Neuronal stem cell (in vitro differentiated cells): ENCODE measurements at regions not wholly inside any gene's neighbourhood (a gene's known extent, or its start where the extent isn't known, plus 50 kb on each side); places are given as distances from the start of the nearest gene placed in this dataset.

ENCODE experiments used
- DNase-seq: peaks from one replicate; pipeline ENCODE4 v3.0.0-alpha.2; 2013; ENCODE audit warnings: low spot score
- H2AFZ ChIP-seq: one replicate; pipeline ENCODE4 v1.6.1; 2013; ENCODE audit warnings: mild to moderate bottlenecking, low read length, inconsistent platforms
- H2AK5ac ChIP-seq: 2 replicates; pipeline ENCODE4 v1.6.1; 2013; ENCODE audit warnings: low read depth, mild to moderate bottlenecking, inconsistent platforms, low read length, moderate library complexity, mixed read lengths
- H2BK120ac ChIP-seq: 2 replicates; pipeline ENCODE4 v1.6.1; 2013; ENCODE audit warnings: low read depth, mild to moderate bottlenecking, inconsistent platforms, low read length, moderate library complexity, mixed read lengths
- H2BK12ac ChIP-seq: one replicate; pipeline ENCODE4 v1.6.1; 2013; ENCODE audit warnings: low read length, inconsistent platforms
- H2BK15ac ChIP-seq: 2 replicates; pipeline ENCODE4 v1.6.1; 2013; ENCODE audit warnings: mild to moderate bottlenecking, low read length, inconsistent platforms, mixed read lengths
- H2BK5ac ChIP-seq: one replicate; pipeline ENCODE4 v1.6.1; 2013; ENCODE audit warnings: inconsistent platforms, mild to moderate bottlenecking, low read length, moderate library complexity
- H3K14ac ChIP-seq: one replicate; pipeline ENCODE4 v1.6.1; 2013; ENCODE audit warnings: low read length, inconsistent platforms
- H3K18ac ChIP-seq: 2 replicates; pipeline ENCODE4 v1.6.1; 2013; ENCODE audit warnings: low read length, inconsistent platforms
- H3K23ac ChIP-seq: 2 replicates; pipeline ENCODE4 v1.6.1; 2013; ENCODE audit warnings: low read depth, mild to moderate bottlenecking, mixed read lengths, low read length, inconsistent platforms; ENCODE audit not compliant: poor library complexity
- H3K27ac ChIP-seq: replicated peaks from 3 replicates; pipeline ENCODE4 v1.5.1; 2013; ENCODE audit warnings: low read length, inconsistent platforms
- H3K27me3 ChIP-seq, 3 experiments: 2 replicates each; pipeline ENCODE4 v1.6.1; 2013; ENCODE audit warnings: low read length in 3 of 3, mild to moderate bottlenecking in 2 of 3, inconsistent platforms in 1 of 3, low read depth in 1 of 3, mixed read lengths in 1 of 3, moderate library complexity in 1 of 3; ENCODE audit not compliant: control insufficient read depth in 3 of 3, insufficient read depth in 3 of 3
- H3K36me3 ChIP-seq, 2 donors: replicated peaks in 1 of 2; 2 replicates each; pipeline ENCODE4 v1.6.1; 2013; ENCODE audit warnings: low read length in 2 of 2; ENCODE audit not compliant: control insufficient read depth in 2 of 2, insufficient read depth in 2 of 2
- H3K4ac ChIP-seq: 2 replicates; pipeline ENCODE4 v1.6.1; 2013; ENCODE audit warnings: inconsistent platforms, mild to moderate bottlenecking, low read length, moderate library complexity
- H3K4me1 ChIP-seq, 2 donors: 1 replicate in 1 of 2; 2 replicates in 1 of 2; pipeline ENCODE4 v1.6.1; 2013; ENCODE audit warnings: low read length in 2 of 2, low read depth in 1 of 2; ENCODE audit not compliant: control insufficient read depth in 2 of 2, insufficient read depth in 1 of 2
- H3K4me2 ChIP-seq: one replicate; pipeline ENCODE4 v1.6.1; 2013; ENCODE audit warnings: mild to moderate bottlenecking, low read length, inconsistent platforms; ENCODE audit not compliant: insufficient read depth, poor library complexity, severe bottlenecking
- H3K4me3 ChIP-seq, 2 donors: 2 replicates each; pipeline ENCODE4 v1.5.1; 2013; ENCODE audit warnings: low read length in 2 of 2, mild to moderate bottlenecking in 2 of 2, inconsistent platforms in 1 of 2, moderate library complexity in 1 of 2
- H3K79me1 ChIP-seq: one replicate; pipeline ENCODE4 v1.6.1; 2013; ENCODE audit warnings: low read depth, mild to moderate bottlenecking, inconsistent platforms, low read length, moderate library complexity
- H3K9ac ChIP-seq: one replicate; pipeline ENCODE4 v1.6.1; 2013; ENCODE audit warnings: mild to moderate bottlenecking, low read depth, low read length, inconsistent platforms; ENCODE audit not compliant: poor library complexity
- H3K9me3 ChIP-seq, 2 donors: replicated peaks in 1 of 2; 2 replicates each; pipeline versions ENCODE3 to v1.6.1; 2013; ENCODE audit warnings: low read length in 2 of 2, mild to moderate bottlenecking in 2 of 2, inconsistent platforms in 1 of 2, low read depth in 1 of 2, mixed read lengths in 1 of 2, moderate library complexity in 1 of 2; ENCODE audit not compliant: control insufficient read depth in 2 of 2, insufficient read depth in 1 of 2
- H4K8ac ChIP-seq: one replicate; pipeline ENCODE4 v1.6.1; 2013; ENCODE audit warnings: low read depth, mild to moderate bottlenecking, inconsistent platforms, low read length, moderate library complexity
- H4K91ac ChIP-seq: one replicate; pipeline ENCODE4 v1.6.1; 2013; ENCODE audit warnings: low read length, low read depth, mild to moderate bottlenecking, inconsistent platforms; ENCODE audit not compliant: poor library complexity
- WGBS, 2 donors: extraction: QIAGEN DNeasy Blood & Tissue Kit; methylation state at CpG; one replicate each; pipeline ENCODE4 v1.1.7; 2013; ENCODE audit warnings: missing lambda C conversion rate in 2 of 2, mixed read lengths in 1 of 2; ENCODE audit not compliant: insufficient read length in 2 of 2, insufficient replicate concordance in 1 of 2; ENCODE audit errors: extremely low coverage in 2 of 2; 5-methylcytosine and 5-hydroxymethylcytosine counted together

DNA sequence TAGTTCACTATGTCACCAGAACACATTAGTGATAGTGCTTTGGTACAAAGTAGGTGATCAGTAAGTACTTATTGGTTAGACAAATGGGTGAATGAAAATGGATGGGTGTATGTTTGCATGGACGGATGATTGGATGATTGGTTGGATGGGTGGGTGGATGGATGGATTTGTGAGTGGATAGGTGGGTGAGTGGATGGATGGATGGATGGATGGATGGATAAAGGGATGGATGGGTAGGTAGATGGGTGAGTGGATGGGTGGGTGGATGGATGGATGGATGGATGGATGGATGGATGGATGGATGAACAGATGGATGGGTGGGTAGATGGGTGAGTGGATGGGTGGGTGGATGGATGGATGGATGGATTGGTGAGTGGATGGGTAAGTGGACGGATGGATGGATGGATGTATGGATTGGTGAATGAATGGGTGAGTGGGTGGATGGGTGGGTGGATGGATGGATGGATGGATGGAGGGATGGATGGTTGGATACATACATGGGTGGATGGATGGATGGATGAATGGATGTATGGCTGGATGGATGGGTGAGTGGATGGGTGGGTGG, 225.3 kb upstream of the GSE1 start:
- H3K9me3 ChIP-seq: peaks cover 0 to 2% of the 10 kb centered on the region in 2 donors
- no peak overlapping the region for H2AK5ac ChIP-seq
- H2BK120ac ChIP-seq: no peak overlapping the region
- no peak overlapping the region for H3K4me2 ChIP-seq
- no peak overlapping the region for H3K4ac ChIP-seq
- 100% methylated on average over 1 to 2 of the region's 2 CpGs for WGBS, 2 donors
- H2AFZ ChIP-seq: no peak overlapping the region
- no peak overlapping the region for H3K18ac ChIP-seq
- no peak overlapping the region for H4K91ac ChIP-seq
- H3K4me3 ChIP-seq: no peak overlapping the region
- no peaks in the 10 kb centered on the region for H3K79me1 ChIP-seq
- H2BK5ac ChIP-seq: no peak overlapping the region
- peaks cover 2 to 37% of the 10 kb centered on the region in 2 donors for H3K4me1 ChIP-seq
- H3K23ac ChIP-seq: no peak overlapping the region
- H2BK12ac ChIP-seq: no peak overlapping the region
- H3K14ac ChIP-seq: no peak overlapping the region
- no peak overlapping the region for H2BK15ac ChIP-seq
- H4K8ac ChIP-seq: no peak overlapping the region
- H3K36me3 ChIP-seq: peaks cover 0 to 1% of the 10 kb centered on the region in 2 donors
- no peak for DNase-seq
- H3K9ac ChIP-seq: no peak overlapping the region
- H3K27ac ChIP-seq: no peak overlapping the region
- no peaks in the 10 kb centered on the region for H3K27me3 ChIP-seq

GRCh38 chr16:85389679-85390470, 223.2 kb upstream of the GSE1 start:
- Histone ChIP-seq H3K4me1 (peaks cover 0 to 20% of the 10 kb centered on the region in 2 donors), H2AFZ (no peak overlapping the region), H3K36me3 (no peaks in the 10 kb centered on the region), H2BK120ac (no peak overlapping the region), H3K4me2 (no peak overlapping the region), H3K9ac (no peak overlapping the region), H4K8ac (no peak overlapping the region), H3K4me3 (no peak overlapping the region), H3K4ac (no peak overlapping the region), H2BK15ac (no peak overlapping the region), H3K27me3 (no peaks in the 10 kb centered on the region), H2AK5ac (no peak overlapping the region), H3K23ac (no peak overlapping the region), H3K79me1 (no peaks in the 10 kb centered on the region), H3K14ac (no peak overlapping the region), H2BK5ac (no peak overlapping the region), H3K27ac (no peak overlapping the region), H3K9me3 (no peaks in the 10 kb centered on the region), H2BK12ac (no peak overlapping the region), H3K18ac (peak overlapping the region; percentile 48), H4K91ac (no peak overlapping the region)
- no peak for DNase-seq
- no CpG with 5 or more reads among the region's 19 CpGs for whole genome bisulfite sequencing, 2 donors

DNA sequence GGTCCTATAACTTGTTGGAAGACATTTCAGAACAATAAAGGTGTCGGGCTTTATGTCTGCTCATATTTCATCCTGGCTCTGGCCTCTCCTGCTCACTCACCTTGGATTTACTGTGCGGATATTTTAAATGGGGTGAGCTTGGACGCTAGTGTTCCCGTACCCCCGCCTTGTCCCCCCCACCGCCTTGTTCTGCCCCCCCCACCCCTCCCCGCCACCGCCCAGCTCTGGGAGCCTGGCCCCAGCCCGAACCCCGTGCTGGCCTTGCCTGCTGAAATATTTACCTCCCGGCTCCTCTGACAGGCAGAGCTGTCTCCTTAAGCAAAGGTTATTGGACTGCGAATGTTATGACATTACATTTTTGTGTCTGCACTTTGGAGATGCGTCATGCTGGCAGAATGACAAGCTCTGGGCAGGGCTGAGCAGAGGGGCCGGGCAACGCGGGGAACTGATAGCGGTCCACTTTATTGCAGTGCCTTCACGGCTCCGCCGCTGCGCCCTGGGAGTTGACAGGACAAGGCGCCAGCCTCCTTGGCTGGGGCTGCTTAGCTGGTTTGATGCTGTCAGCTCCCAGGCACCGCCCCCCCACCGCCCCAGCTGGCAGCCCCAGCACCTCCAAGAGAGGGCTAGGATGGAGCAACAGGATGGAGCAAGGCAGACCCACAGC, 222.5 kb upstream of the GSE1 start:
- no peak for DNase-seq
- Histone ChIP-seq H2BK5ac (no peak overlapping the region), H4K91ac (no peak overlapping the region), H3K4ac (no peak overlapping the region), H3K4me2 (no peak overlapping the region), H3K27me3 (no peaks in the 10 kb centered on the region), H2BK12ac (no peak overlapping the region), H2BK120ac (no peak overlapping the region), H4K8ac (no peak overlapping the region), H3K79me1 (no peaks in the 10 kb centered on the region), H3K27ac (no peak overlapping the region), H3K9ac (no peak overlapping the region), H2AK5ac (no peak overlapping the region), H2BK15ac (no peak overlapping the region), H3K36me3 (no peaks in the 10 kb centered on the region), H3K23ac (peak overlapping the region; percentile 12), H3K18ac (peak overlapping the region; percentile 54), H3K14ac (no peak overlapping the region), H3K4me3 (no peak overlapping the region), H2AFZ (no peak overlapping the region), H3K9me3 (no peaks in the 10 kb centered on the region), H3K4me1 (peaks cover 4 to 20% of the 10 kb centered on the region in 2 donors)
- WGBS, 2 donors: no CpG with 5 or more reads among the region's 24 CpGs

- H2AFZ ChIP-seq: no peak overlapping the region
- no peaks in the 10 kb centered on the region for H3K36me3 ChIP-seq
- H3K4ac ChIP-seq: no peak overlapping the region
- WGBS, 2 donors: no CpG with 5 or more reads among the region's 14 CpGs
- no peak overlapping the region for H3K4me2 ChIP-seq
- no peak overlapping the region for H3K9ac ChIP-seq
- H3K18ac ChIP-seq: peak overlapping the region; percentile 3
- no peak overlapping the region for H2BK12ac ChIP-seq
- no peak overlapping the region for H2AK5ac ChIP-seq
- no peak overlapping the region for H4K8ac ChIP-seq
- peak overlapping the region; percentile 12 for H3K23ac ChIP-seq
- no peak overlapping the region for H3K27ac ChIP-seq
- H3K9me3 ChIP-seq: no peaks in the 10 kb centered on the region
- H3K79me1 ChIP-seq: no peaks in the 10 kb centered on the region
- H2BK15ac ChIP-seq: no peak overlapping the region
- no peak overlapping the region for H2BK120ac ChIP-seq
- H4K91ac ChIP-seq: no peak overlapping the region
- no peak overlapping the region for H3K4me3 ChIP-seq
- DNase-seq: no peak
- peaks cover 5 to 21% of the 10 kb centered on the region in 2 donors for H3K4me1 ChIP-seq
- no peak overlapping the region for H3K14ac ChIP-seq
- no peak overlapping the region for H2BK5ac ChIP-seq
- no peaks in the 10 kb centered on the region for H3K27me3 ChIP-seq
Measured at GRCh38 chr16:85391175-85391707, 221.9 kb upstream of the GSE1 start.
